ENCODE measurements at regions not wholly inside any gene's neighbourhood (a gene's known extent, or its start where the extent isn't known, plus 50 kb on each side); places are given as distances from the start of the nearest gene placed in this dataset.
"Not testable (repeated sequence)": the region's sequence is repeated elsewhere in the genome, so short reads cannot be mapped to it uniquely, and the experiment has no call there.

- no peak for FAIRE-seq
- Histone ChIP-seq H3K27ac (no peak overlapping the region), H3K4me1 (no peaks in the 10 kb centered on the region), H3K27me3 (no peaks in the 10 kb centered on the region), H3K9me3 (no peaks in the 10 kb centered on the region), H3K4me3 (no peak overlapping the region), H3K36me3 (no peaks in the 10 kb centered on the region)
- intact Hi-C loops (cut with DNase I) = no loop called here
- WGBS, 2 donors = 92 to 93% methylated on average over 1 of the region's 1 CpG
- no peak for DNase-seq
- no peak for TF ChIP-seq CTCF (IDR thresholded peaks at IDR 0.05)
- no peak for ATAC-seq
Observed at GRCh38 chr10:32217216-32217615, 129.7 kb downstream of the EPC1 start.

GRCh38 chr10:32213838-32214237, 133.1 kb downstream of the EPC1 start:
- H3K27ac ChIP-seq; intact Hi-C loops (cut with DNase I); H3K4me1 ChIP-seq; H3K4me3 ChIP-seq; H3K27me3 ChIP-seq; ATAC-seq; H3K36me3 ChIP-seq; DNase-seq; FAIRE-seq; H3K9me3 ChIP-seq: not testable (repeated sequence)
- WGBS, 2 donors = 54 to 58% methylated on average over 4 of the region's 4 CpGs

- no peak for TF ChIP-seq CTCF (IDR thresholded peaks at IDR 0.05)
- no peaks in the 10 kb centered on the region for H3K36me3 ChIP-seq
- FAIRE-seq (no peak), DNase-seq (no peak), ATAC-seq (no peak)
- intact Hi-C loops (cut with DNase I) = no loop called here
- H3K9me3 ChIP-seq = no peaks in the 10 kb centered on the region
- WGBS, 2 donors = 32 to 44% methylated on average over 3 of the region's 3 CpGs
- no peaks in the 10 kb centered on the region for H3K27me3 ChIP-seq
- H3K4me1 ChIP-seq = no peaks in the 10 kb centered on the region
- no peak overlapping the region for H3K4me3 ChIP-seq
- H3K27ac ChIP-seq = no peak overlapping the region
Observed at GRCh38 chr10:32211046-32211363, 136.0 kb downstream of the EPC1 start.

- no peaks in the 10 kb centered on the region for H3K9me3 ChIP-seq
- no peaks in the 10 kb centered on the region for H3K4me1 ChIP-seq
- no peaks in the 10 kb centered on the region for H3K36me3 ChIP-seq
- no peaks in the 10 kb centered on the region for H3K27me3 ChIP-seq
- intact Hi-C loops (cut with DNase I) = no loop called here
- DNase-seq = peak in 2 of 6 donors; percentile 6 to 22
- no peak overlapping the region for H3K4me3 ChIP-seq
- WGBS, 2 donors = 54 to 56% methylated on average over 18 of the region's 18 CpGs
- no peak overlapping the region for H3K27ac ChIP-seq
- peak; percentile 40 to 88 (median 87) for ATAC-seq
- FAIRE-seq = no peak
- TF ChIP-seq CTCF (IDR thresholded peaks at IDR 0.05) = peak in 1 of 4 donors; percentile 26
Observed at GRCh38 chr10:32210306-32211045, 136.5 kb downstream of the EPC1 start.

- H3K9me3 ChIP-seq; H3K4me1 ChIP-seq; H3K36me3 ChIP-seq; FAIRE-seq; H3K4me3 ChIP-seq; intact Hi-C loops (cut with DNase I); H3K27me3 ChIP-seq; ATAC-seq; H3K27ac ChIP-seq; DNase-seq: not testable (repeated sequence)
- whole genome bisulfite sequencing, 2 donors = 84 to 85% methylated on average over 7 of the region's 7 CpGs
Observed at GRCh38 chr10:32208005-32208404, 139.0 kb downstream of the EPC1 start.

GRCh38 chr10:32207544-32207943, 139.4 kb downstream of the EPC1 start:
- intact Hi-C loops (cut with DNase I) = no loop called here
- 35 to 42% methylated on average over 2 of the region's 2 CpGs for WGBS, 2 donors
- Histone ChIP-seq H3K4me3 (no peak overlapping the region), H3K27ac (no peak overlapping the region), H3K27me3 (no peaks in the 10 kb centered on the region), H3K4me1 (no peaks in the 10 kb centered on the region), H3K9me3 (no peaks in the 10 kb centered on the region), H3K36me3 (no peaks in the 10 kb centered on the region)
- ATAC-seq (peak; percentile 75 to 94 (median 88)), DNase-seq (peak; percentile 39 to 68 (median 64)), FAIRE-seq (no peak)
- TF ChIP-seq CTCF (IDR thresholded peaks at IDR 0.05) = peak; percentile 34 to 64 (median 56)

Measured in pancreas (tissue), 10 donors.